ENCODE measurements at regions not wholly inside any gene's neighbourhood (a gene's known extent, or its start where the extent isn't known, plus 50 kb on each side); places are given as distances from the start of the nearest gene placed in this dataset.

GRCh38 chr3:102233881-102234280 is 200.9 kb upstream of the ZPLD1 start:
- TF ChIP-seq TAF1 (conservative IDR thresholded peaks at IDR 0.05): no peak
- TF ChIP-seq, protein P1, sequence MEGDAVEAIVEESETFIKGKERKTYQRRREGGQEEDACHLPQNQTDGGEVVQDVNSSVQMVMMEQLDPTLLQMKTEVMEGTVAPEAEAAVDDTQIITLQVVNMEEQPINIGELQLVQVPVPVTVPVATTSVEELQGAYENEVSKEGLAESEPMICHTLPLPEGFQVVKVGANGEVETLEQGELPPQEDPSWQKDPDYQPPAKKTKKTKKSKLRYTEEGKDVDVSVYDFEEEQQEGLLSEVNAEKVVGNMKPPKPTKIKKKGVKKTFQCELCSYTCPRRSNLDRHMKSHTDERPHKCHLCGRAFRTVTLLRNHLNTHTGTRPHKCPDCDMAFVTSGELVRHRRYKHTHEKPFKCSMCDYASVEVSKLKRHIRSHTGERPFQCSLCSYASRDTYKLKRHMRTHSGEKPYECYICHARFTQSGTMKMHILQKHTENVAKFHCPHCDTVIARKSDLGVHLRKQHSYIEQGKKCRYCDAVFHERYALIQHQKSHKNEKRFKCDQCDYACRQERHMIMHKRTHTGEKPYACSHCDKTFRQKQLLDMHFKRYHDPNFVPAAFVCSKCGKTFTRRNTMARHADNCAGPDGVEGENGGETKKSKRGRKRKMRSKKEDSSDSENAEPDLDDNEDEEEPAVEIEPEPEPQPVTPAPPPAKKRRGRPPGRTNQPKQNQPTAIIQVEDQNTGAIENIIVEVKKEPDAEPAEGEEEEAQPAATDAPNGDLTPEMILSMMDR (IDR thresholded peaks at IDR 0.05; ENCODE audit: low read depth, low read length, missing input control): no peak
- no peak for TF ChIP-seq RAD21 (IDR thresholded peaks at IDR 0.05)
- no peak for TF ChIP-seq EGR1 (IDR thresholded peaks at IDR 0.05; ENCODE audit: low read depth in 2 of 2)
- no peak for TF ChIP-seq GABPA (IDR thresholded peaks at IDR 0.05 in 1 of 2, conservative IDR thresholded peaks at IDR 0.05 in 1 of 2)
- no peak for TF ChIP-seq HNF4A (conservative IDR thresholded peaks at IDR 0.05)
- no peak for TF ChIP-seq RXRA (IDR thresholded peaks at IDR 0.05)
